Amygdala (tissue), 56 donors: ENCODE measurements at regions not wholly inside any gene's neighbourhood (a gene's known extent, or its start where the extent isn't known, plus 50 kb on each side); places are given as distances from the start of the nearest gene placed in this dataset.
"Not testable (repeated sequence)": the region's sequence is repeated elsewhere in the genome, so short reads cannot be mapped to it uniquely, and the experiment has no call there.

Source experiments
- DNase-seq, 56 donors: peaks; one replicate each; lab custom pipeline; 2025; lab: John Stamatoyannopoulos, UW

DNA sequence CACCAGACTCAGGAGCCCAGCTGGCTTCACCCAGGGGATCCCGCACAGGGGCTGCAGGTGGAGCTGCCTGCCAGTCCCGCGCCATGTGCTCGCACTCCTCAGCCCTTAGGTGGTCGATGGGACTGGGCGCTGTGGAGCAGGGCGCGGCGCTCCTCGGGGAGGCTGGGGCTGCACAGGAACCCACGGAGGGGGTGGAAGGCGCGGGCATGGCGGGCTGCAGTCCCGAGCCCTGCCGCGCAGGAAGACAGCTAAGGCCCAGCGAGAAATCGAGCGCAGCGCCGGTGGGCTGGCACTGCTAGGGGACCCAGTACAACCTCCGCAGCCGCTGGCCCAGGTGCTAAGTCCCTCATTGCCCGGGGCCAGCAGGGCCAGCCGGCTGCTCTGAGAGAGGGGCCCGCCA lies 202.9 kb downstream of the SPANXN4 start:
- not testable (repeated sequence) for DNase-seq

DNA sequence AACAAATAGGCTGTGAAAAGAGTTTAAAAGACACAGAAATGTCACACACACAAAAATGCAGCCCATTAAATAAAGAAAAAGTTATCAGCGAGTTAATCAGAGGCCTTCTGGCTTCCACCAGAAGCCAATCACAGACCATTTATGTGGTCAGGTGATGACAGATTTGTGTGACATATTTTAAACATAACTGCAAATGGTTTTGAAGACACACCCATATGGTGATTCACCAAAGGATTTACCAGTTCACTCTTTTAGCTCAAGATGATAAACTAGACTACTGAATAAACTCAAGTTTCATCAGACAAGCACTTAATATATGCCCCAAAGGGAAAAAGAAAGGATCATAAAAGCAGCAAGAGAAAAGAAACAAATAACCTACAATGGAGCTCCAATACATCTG lies 181.2 kb downstream of the SPANXN4 start:
- no peak for DNase-seq

DNA sequence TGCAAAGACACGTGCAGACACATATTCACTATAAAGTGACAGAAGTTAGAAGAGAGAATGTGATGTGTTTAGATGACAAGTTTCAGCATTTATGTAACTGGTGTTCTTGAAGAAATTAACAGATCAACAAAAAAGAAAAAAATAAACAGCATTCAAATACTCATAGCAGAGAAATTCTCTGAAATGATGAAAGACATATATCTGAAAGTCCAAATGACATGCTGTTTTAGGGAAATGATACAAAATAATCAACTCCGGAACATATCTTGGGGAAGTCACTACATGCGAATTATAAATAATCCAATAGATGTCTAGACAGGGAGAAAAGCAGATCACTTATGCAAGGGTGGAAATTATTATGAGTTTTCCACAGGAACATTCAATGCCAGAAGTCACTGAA lies 146.0 kb downstream of the SPANXN4 start:
- no peak for DNase-seq

DNA sequence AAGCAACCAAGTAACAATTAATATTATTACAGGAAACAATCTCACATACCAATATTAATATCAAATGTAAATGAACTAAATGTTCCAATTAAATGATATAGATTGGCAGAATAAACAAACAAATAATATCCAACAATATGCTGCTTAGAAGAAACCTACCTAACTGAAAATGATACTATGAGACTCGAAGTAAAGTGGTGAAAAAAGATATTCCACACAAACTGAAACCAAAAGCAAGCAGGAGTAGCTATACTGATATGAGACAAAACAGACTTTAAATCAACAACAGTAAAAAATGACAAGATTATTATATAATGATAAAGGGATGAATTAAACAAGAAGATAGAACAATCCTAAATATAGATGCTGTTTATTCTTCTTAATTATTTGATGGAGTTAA lies 140.1 kb downstream of the SPANXN4 start:
- DNase-seq = no peak

DNA sequence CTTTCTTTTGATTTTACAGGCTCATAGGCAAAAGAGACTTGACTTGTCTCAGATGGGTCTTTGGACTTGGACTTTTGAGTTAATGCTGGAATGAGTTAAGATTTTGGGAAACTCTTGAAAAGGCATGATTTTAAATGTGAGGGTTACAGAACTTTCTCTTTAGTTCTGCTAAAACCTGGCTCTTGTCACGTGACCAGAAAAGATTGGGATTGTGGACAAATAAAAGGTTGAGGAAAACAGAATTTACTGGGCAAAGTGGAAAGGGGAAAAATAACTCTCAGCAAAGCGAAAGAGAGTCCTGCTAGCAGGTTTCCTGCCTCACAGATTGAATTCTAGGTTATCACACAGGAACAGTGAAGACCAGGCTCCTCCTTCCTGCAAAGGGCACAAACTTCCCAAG lies 114.0 kb downstream of the SPANXN4 start:
- no peak for DNase-seq

DNA sequence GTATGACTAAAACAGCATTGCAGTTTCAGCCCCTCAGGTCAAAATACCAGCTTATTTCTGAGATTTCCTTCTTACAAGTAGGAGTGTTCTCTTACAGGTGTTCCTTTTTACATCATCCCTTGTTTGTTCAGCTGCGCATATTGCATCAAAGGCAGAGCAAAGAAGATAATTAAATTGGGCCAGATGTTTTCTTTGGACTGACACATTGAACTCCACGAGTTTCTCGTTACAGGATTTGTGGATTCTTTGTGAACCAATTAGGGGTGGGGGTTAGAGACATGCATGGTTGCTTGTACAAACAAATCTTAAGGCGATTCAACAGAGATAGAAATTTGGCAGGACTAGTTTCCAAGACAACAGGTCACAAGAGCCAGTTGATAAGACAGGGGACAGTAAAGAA lies 95.7 kb downstream of the SPANXN4 start:
- no peak for DNase-seq

DNA sequence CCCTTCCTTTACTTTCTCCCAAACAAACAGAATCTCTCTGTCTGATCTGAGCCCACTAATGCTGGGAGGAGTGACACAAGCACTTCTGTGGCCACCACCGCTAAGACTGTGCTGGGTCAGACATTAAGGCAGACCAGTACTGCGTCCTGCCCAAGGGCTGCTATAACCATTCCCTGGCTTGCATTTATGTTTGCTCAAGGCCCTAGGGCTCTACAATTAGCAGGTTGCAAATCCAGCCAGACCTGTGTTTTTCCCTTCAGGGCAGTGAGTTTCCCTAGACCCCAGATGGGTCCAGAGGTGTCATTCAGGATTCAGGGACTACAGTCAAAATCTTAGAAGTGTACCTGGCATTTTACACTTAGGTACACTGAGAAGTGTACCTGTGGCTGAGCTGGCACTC lies 89.7 kb downstream of the SPANXN4 start:
- DNase-seq = no peak

DNA sequence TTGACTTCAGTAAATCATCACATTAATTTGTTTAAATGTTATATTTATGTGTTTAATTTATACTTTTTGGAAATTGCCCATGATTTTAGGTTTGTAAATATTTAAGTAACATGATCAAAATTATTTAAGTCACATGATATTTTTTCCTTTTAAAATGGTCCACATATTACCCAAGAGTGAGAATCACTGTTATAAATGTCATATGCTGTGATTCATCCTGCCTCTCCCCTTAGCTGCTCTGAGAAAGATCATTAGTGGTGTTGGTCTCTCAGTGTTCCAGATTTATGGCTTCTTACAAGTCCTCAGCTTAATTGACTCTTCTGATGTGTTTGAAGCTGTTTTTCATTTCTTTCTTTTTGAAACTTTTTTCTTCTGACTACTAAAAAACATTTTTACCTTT lies 70.1 kb downstream of the SPANXN4 start:
- DNase-seq = no peak

DNA sequence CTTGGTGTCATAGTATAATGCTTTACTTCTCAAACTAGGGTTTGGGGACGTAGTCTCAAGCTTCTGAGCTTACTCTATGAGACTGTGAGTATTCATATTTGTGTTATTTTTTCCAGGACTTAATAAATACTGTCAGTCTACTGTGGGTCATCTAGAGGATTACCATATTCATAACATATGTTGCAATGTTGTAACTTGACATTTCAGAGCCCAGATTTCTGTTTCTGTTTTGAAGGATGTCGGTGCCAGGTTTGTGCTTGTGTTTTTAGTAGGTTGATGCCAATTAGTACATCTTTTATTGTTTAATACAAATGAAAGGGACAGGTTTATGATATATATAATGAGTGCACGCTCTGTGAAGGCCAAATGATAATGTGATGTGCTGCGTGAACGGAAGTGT lies 69.6 kb downstream of the SPANXN4 start:
- no peak for DNase-seq

DNA sequence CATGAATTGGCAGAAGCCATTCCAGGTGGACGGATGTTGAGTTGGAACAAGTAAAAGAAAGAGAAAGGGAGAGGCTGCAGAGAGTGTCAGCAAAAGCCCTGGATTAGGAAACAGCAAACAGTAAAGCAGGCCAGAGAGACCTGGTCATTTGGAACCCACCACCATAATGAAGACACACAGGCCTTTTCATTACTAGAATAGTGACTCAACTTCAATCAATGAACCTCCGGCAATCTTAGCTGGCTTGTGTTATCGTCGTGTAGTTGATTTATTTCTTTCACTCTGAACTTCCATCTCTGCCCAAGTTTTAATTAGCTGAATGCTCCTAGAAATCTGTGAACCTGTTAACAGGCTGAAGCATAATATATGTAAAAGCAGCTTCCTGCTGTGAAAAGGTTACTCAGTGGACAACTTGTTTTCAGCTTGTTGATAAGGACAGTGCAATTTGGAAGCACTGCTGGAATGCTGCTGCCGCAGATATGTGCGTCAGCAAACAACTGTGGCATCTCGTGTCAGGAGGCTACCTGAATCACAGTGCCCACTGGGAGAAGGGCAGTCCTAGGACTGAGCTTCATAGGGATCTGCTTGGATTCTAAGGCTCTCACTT lies 68.8 kb downstream of the SPANXN4 start:
- no peak for DNase-seq
